A673 (cell line): ENCODE measurements at regions not wholly inside any gene's neighbourhood (a gene's known extent, or its start where the extent isn't known, plus 50 kb on each side); places are given as distances from the start of the nearest gene placed in this dataset.

Experiments used
- BruUV-seq: library from RNA; stranded (reverse); fragments of 400-500 nt; replicated peaks from 2 replicates; lab custom pipeline; 2021; lab: Mats Ljungman, UMichigan
- CTCF ChIA-PET: fragments of 300-600 bp; sonication (Branson Sonifier 250); formaldehyde crosslinking; loops from one replicate; lab custom pipeline; 2022; ENCODE audit warnings: antibody characterized with exemption; lab: Charles Lee
- POLR2A ChIA-PET: fragments of 300-600 bp; sonication (Branson Sonifier 250); formaldehyde crosslinking; loops from one replicate; lab custom pipeline; 2022; ENCODE audit warnings: antibody characterized with exemption; ENCODE audit not compliant: low non-redundant PET; lab: Charles Lee
- DNase-seq: peaks from one replicate; pipeline ENCODE4 v3.0.0-alpha.2; 2015; ENCODE audit warnings: low spot score
- H3K27ac ChIP-seq: fragments of 200-600 bp; sonication (generic); 2 replicates; pipeline ENCODE4 v1.5.1; 2016; ENCODE audit warnings: mixed run types, low read depth, mild to moderate bottlenecking, mixed read lengths, antibody characterized with exemption, low read length; ENCODE audit not compliant: poor library complexity, severe bottlenecking
- H3K27me3 ChIP-seq: fragments of 200-600 bp; sonication (generic); replicated peaks from 2 replicates; pipeline ENCODE4 v1.6.1; 2017; ENCODE audit warnings: mixed run types, low read depth, mild to moderate bottlenecking, mixed read lengths, antibody characterized with exemption, low read length; ENCODE audit not compliant: insufficient read depth, poor library complexity
- H3K36me3 ChIP-seq: fragments of 200-600 bp; sonication (generic); 2 replicates; pipeline ENCODE4 v1.6.1; 2016; ENCODE audit warnings: mixed run types, mild to moderate bottlenecking, mixed read lengths, antibody characterized with exemption, low read length; ENCODE audit not compliant: insufficient read depth, poor library complexity, severe bottlenecking
- H3K4me1 ChIP-seq: fragments of 200-600 bp; sonication (generic); 2 replicates; pipeline ENCODE4 v1.6.1; 2017; ENCODE audit warnings: mixed run types, mild to moderate bottlenecking, mixed read lengths, antibody characterized with exemption, low read length; ENCODE audit not compliant: insufficient read depth, poor library complexity, severe bottlenecking
- H3K4me3 ChIP-seq: fragments of 200-600 bp; sonication (generic); 2 replicates; pipeline ENCODE4 v1.5.1; 2016; ENCODE audit warnings: low read depth, mixed run types, mild to moderate bottlenecking, mixed read lengths, low read length; ENCODE audit not compliant: poor library complexity, severe bottlenecking
- H3K9me3 ChIP-seq: fragments of 200-600 bp; sonication (generic); 2 replicates; pipeline ENCODE4 v1.6.1; 2016; ENCODE audit warnings: mixed run types, low read depth, mild to moderate bottlenecking, mixed read lengths, antibody characterized with exemption, low read length; ENCODE audit not compliant: poor library complexity, severe bottlenecking
- EZH2 ChIP-seq: fragments of 200-600 bp; sonication (generic); IDR thresholded peaks from 2 replicates; pipeline ENCODE4 v1.6.1; 2017; ENCODE audit warnings: borderline replicate concordance, low read depth, mild to moderate bottlenecking, mixed read lengths, antibody characterized with exemption, low read length; ENCODE audit not compliant: poor library complexity, severe bottlenecking
- intact Hi-C: fragments of 100-400 bp; cut with micrococcal nuclease; formaldehyde crosslinking; loops from one replicate; pipeline ENCODE4 v1.10.0; 2022; ENCODE audit not compliant: unreplicated experiment
- TF ChIP-seq, protein P1 (sequence below): fragments of 300-800, 200-600 bp; sonication (generic); conservative IDR thresholded peaks from 2 replicates; pipeline ENCODE4 v1.5.1; 2017; ENCODE audit warnings: low read depth, mild to moderate bottlenecking, antibody characterized with exemption, low read length, moderate library complexity, mixed read lengths

DNA sequence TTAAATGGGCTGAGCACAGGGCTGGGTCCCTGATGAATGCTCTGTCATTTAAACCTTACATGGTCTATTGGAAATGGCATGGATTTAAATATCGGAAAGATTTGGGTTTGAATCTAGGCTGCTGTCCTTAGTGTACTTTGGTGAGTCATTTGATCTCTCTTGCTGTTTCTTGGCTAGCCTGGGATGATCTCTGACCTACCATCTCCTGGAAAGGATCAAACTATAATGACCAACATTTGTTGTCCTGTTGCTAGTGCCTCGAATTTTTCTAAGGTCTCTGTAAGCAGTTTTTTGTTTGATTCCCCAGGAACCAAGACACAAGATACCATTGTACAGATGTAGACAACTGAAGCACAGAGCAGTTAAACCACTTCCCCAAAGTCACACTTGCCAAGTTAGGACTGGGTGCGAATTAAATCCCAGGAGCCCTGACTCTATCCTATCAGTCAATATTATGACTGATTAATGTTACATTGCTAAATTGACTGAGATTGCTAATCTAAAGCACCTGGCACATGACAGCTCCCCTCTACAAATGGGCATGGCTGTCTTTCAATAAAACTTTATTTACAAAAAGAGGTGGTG is 244.9 kb upstream of the MCTP2 start:
- no peak overlapping the region for H3K4me3 ChIP-seq
- no peaks in the 10 kb centered on the region for H3K27me3 ChIP-seq
- POLR2A ChIA-PET, result no interaction called here
- no peaks in the 10 kb centered on the region for H3K9me3 ChIP-seq
- H3K36me3 ChIP-seq, result no peaks in the 10 kb centered on the region
- BruUV-seq, result no TSS peak
- CTCF ChIA-PET, result no interaction called here
- TF ChIP-seq, protein P1, sequence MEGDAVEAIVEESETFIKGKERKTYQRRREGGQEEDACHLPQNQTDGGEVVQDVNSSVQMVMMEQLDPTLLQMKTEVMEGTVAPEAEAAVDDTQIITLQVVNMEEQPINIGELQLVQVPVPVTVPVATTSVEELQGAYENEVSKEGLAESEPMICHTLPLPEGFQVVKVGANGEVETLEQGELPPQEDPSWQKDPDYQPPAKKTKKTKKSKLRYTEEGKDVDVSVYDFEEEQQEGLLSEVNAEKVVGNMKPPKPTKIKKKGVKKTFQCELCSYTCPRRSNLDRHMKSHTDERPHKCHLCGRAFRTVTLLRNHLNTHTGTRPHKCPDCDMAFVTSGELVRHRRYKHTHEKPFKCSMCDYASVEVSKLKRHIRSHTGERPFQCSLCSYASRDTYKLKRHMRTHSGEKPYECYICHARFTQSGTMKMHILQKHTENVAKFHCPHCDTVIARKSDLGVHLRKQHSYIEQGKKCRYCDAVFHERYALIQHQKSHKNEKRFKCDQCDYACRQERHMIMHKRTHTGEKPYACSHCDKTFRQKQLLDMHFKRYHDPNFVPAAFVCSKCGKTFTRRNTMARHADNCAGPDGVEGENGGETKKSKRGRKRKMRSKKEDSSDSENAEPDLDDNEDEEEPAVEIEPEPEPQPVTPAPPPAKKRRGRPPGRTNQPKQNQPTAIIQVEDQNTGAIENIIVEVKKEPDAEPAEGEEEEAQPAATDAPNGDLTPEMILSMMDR, result no peak
- no peak for TF ChIP-seq EZH2
- no peak for DNase-seq
- no peak overlapping the region for H3K27ac ChIP-seq
- intact Hi-C loops, result no loop called here
- H3K4me1 ChIP-seq, result peaks cover 10% of the 10 kb centered on the region

DNA sequence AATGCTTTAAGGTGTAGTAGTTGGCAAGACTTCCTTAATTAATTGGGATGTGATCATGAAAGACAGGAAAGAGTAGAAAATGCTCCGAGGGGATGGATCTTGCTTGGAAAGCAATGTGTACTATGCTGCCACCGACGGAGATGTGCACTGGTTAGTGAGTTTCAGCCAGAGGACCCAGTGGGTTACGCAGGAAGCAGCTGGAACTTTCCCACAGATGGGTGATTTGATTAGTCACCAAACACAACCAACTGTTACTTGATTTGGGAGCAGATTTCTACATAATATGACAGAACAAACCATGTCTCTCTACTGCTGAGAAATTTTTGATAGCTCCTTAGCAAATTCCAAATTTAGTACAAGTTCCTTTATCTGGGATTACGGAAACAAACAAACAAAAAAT is 245.4 kb upstream of the MCTP2 start:
- no peaks in the 10 kb centered on the region for H3K9me3 ChIP-seq
- H3K27me3 ChIP-seq, result no peaks in the 10 kb centered on the region
- no peak for DNase-seq
- CTCF ChIA-PET, result no interaction called here
- no TSS peak for BruUV-seq
- peaks cover 10% of the 10 kb centered on the region for H3K4me1 ChIP-seq
- intact Hi-C loops, result no loop called here
- H3K4me3 ChIP-seq, result no peak overlapping the region
- H3K36me3 ChIP-seq, result no peaks in the 10 kb centered on the region
- H3K27ac ChIP-seq, result no peak overlapping the region
- POLR2A ChIA-PET, result no interaction called here
- TF ChIP-seq, protein P1, result no peak
- TF ChIP-seq EZH2, result no peak

DNA sequence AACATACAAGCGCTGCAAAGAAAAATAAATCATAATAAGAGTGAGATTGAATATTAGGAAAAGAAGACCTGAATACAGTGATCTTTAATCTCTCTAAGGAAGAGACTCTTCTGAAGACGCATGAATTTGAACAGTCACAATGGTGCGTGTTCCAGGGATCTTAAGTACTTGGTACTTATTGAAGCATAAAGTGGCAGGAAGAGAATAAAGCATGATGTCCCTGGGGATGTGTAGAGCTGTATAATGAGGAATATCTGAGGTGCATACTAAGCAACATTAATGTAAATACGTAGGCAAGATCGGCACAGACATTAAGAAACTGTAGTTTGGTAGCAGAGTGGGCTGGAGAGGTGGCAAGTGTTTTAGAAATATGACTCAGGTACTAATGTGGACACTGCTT is 246.2 kb upstream of the MCTP2 start:
- peak; percentile 70 for DNase-seq
- intact Hi-C loops, result no loop called here
- Histone ChIP-seq H3K36me3 (no peaks in the 10 kb centered on the region), H3K4me3 (no peak overlapping the region), H3K9me3 (no peaks in the 10 kb centered on the region), H3K27me3 (no peaks in the 10 kb centered on the region), H3K4me1 (peaks cover 10% of the 10 kb centered on the region), H3K27ac (no peak overlapping the region)
- ChIA-PET CTCF (interaction anchor here (1.0 kb wide), 1 partner anchor 135 kb away, joined by 4 read pairs; no protein-coding TSS in a partner anchor), POLR2A (no interaction called here)
- TF ChIP-seq, protein P1, result no peak
- no peak for TF ChIP-seq EZH2
- BruUV-seq, result no TSS peak
